GM18502 (cell line): ENCODE measurements at regions not wholly inside any gene's neighbourhood (a gene's known extent, or its start where the extent isn't known, plus 50 kb on each side); places are given as distances from the start of the nearest gene placed in this dataset.

Experiments used
- ATAC-seq: cut with Tn5 transposase; IDR thresholded peaks from one replicate; pipeline ENCODE4 v1.9.1; 2021; ENCODE audit warnings: mild to moderate bottlenecking; ENCODE audit not compliant: unreplicated experiment, poor library complexity

DNA sequence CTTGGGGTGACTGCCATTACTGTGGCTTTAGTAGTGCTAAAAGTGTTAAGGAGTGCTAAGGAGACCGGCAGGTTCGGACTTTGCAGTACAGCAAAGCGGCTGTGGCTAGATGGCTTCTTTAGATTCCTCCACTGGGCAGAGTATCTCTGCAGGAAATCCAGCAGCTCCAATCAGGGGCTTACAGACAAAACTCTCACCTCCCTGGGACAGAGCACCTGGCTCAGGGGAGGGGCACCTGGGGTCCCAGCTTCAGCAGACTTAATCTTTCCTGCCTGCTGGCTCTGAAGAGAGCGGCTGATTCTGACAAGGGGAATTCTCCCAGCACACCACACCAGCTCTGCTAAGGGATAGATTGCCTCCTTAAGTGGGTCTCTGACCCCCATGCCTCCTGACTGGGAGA is 668.8 kb upstream of the TENM4 start:
- no peak for ATAC-seq

DNA sequence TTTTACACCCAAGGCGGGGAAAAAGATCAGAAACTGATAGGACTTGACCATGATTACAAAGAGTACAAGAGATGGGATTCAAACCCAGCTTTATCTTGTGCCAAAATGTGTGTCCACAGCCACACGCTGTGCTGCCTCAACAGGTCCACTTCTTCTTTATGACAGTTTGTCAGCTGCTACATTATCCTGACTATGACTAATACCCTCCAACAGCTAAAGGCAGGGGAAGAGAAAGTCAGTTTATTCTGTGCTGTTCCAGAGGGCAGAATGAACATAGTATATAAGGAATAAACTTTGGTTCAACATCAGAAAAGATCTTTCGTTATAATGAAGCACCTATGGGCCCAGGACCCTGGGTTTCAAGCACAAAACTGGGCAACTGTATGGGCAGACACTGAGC is 668.2 kb upstream of the TENM4 start:
- ATAC-seq, result no peak

DNA sequence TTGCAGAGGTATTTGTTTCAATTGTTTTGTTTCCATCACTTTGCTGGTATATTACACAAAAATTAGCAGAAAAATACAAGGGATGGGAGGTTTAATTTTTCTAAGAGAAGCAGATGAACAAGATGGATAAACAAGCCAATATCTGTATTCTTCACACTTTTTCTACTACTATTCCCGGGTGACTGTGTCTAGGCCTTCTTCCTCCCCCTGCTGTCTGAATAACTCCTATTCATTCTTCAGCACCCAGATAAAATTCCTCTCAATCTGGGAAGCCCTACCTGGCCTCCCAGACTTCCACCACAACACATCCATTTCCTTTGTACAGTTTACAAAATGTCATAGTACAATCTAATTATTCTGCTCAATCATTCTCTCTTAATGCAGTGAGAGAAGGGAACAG is 666.6 kb upstream of the TENM4 start:
- ATAC-seq, result no peak

DNA sequence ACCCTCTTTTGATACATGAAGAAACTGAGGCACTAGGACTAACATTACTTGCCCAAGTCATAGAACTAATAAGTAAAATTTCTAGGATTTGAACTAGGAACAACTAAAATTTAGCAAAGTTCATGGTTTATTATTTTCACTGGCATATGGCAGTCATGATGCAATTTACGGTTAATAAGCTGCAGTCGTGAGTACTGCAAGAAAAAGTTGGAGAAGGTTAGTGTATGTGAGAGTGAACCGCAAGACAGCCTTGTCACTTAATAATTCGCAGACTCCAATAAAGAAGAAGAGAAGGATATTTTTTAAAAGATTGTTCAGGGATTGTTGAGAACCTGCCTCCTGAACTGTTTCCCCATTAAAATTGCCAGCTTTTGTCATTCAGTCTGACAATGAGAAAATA is 663.4 kb upstream of the TENM4 start:
- no peak for ATAC-seq

DNA sequence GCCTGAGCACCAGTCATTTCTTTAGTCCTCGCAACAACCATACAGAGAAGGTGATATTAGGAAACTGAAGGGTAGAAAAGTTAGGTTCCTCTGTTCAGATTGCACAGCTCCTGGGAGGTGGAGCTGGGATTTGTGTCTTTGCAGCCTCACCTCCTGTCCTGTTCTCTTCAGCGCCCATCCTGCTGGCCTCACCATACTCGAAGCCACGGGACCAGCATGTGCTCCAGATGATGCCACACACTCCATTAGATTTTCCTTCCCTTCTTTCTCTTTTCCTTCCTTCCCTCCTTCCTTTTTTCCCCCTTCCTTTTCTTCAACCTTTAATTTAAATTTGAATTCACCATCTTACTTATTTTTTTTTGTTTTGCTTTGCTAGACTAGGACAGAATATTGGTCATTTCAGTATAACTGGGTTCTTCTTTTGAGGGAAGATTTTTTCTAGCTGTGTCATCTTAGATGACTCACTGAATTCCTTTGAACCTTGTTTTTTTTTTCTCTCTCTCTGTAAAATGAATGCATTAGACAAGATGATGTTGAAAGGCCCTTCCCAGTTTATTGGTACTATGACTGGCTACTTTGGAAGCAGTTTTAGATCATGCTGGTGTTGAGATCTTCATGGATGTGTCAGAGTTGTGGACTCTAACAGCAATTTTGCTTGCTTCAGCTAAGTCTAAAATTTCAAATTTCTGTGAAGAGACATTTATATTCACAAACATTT is 662.5 kb upstream of the TENM4 start:
- ATAC-seq, result no peak

DNA sequence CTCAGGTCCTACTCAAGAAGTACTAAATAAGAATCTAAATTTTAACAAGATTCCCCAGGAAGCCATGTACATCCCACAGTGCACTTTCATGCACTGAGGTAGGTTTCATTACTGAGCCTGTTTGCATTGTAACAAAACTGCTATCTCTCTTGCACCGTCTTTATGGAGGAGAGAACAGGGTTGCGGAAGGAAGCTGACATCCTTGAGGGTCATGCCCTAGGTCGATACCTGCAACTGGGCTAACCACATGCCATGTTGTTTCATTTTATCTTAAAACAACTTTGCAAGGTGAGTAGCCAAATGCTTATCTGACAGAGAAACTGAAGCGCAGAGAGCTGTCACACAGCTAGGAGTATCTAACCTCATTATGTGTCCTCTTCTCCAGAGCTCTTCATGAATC is 656.3 kb upstream of the TENM4 start:
- no peak for ATAC-seq

DNA sequence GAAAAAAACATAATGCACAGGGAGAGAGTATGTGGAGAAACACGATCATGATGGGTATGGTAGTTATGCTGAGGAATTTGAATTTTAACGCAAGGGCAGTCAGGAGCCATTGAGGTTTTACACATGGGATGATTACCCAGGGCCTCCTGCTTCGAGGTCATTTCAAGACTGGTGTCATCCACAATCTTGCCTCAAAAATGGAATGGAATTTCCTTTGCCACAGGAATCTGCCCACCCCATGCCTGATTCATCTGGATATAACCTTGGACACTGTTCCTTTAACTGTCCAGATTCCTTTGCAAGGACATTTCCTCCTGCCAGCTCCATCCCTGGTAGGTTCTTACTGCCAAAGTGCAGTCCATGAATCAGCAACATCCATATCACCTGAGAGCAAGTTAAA is 655.9 kb upstream of the TENM4 start:
- ATAC-seq, result no peak

DNA sequence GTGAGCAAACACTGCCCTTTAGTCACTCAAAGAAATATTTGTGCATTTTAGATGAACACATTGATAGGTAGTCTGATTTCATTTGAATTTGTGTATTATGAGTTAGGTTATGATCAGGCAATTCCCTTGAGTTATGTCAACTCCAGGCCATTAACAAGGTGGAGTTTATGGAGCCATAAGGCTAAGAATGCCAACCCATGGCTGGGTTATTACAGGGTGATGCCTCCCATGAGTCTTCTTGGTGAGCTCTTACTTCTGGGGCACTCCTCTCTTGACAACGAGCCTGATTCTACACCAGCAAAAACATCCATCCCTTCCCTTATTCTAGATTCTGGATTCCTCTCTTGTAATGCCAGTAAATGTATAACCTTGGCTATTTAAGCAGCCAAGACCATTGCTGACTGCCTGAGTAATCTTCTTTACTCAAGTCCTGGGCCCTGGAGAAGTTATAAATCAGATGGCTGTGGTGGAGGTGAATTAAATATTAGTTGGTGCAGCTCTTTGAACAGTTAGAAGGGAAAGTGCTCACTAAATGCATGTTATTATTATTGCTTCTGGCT is 645.7 kb upstream of the TENM4 start:
- no peak for ATAC-seq

DNA sequence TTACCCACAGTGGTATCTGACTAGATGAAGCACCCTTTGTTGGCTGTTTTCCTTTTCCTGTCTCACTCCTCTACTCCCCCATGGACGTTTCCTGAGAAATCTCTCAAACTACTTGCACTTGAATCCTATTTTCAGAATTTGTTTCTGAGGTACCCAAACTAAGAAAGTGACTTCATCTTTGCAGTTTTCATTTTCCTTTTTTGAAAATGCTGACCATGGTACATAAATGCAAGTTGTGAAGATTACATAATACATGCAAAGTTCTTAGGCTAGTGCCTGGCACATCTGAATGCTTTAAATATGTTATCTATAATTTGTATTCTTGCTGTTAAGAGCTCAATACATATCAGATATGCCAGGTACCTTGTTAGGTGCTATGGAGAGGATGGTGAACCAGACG is 644.7 kb upstream of the TENM4 start:
- no peak for ATAC-seq

DNA sequence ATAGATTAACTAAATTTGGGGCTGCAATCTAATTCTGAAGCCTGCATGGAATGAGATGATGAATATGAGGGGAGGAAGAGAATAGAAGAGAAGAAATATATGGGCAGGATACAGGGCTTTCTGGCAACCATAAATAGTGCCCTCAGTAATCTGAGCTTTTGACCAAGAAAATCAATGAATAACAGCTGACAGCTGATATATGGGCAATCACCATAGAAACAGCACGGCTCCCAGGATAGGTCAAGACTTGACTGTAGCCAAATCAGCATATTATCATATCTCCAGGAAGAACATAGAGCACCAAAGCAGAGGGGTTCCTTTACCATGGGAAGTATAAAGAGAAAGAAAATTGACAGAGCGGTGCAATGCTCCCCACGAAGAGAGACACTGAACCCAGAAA is 643.8 kb upstream of the TENM4 start:
- ATAC-seq, result no peak

DNA sequence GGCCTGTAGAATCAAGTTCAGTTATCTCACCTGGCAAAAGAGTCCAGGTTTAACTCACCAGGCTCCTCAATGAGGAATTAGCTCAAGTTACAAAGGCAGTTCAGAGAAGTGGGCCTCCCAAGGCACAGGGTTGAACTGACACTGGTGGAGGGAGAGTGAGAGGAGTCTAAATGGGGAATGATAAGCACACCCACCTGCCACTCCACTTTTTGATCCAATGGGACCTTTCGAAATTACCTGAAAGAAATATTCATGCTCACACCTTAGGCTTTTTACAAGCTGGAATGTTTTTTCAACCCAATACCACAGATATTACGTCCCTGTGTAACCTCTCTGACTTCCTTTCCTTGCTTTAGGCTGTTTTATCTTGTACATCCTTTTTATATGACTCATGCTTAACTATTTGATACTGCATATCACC is 642.7 kb upstream of the TENM4 start:
- ATAC-seq, result no peak

DNA sequence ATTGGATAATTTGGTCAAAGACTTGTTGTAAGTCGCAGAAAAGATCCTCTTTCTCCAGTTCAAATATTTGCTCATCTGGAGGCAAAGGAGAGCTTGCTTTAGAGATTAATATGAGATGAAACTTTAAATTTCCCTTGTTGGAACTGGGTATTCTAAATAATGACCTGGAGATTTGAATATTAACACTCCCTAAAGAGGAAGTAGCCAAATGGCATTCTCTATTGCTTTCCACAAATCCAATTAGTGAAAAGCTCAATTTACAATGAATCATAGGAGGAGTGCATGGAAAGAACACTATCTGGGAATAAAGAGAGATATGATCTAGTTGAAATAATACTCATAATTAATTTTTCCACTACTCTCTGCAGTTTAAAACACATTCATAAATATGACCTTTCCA is 641.6 kb upstream of the TENM4 start:
- no peak for ATAC-seq

DNA sequence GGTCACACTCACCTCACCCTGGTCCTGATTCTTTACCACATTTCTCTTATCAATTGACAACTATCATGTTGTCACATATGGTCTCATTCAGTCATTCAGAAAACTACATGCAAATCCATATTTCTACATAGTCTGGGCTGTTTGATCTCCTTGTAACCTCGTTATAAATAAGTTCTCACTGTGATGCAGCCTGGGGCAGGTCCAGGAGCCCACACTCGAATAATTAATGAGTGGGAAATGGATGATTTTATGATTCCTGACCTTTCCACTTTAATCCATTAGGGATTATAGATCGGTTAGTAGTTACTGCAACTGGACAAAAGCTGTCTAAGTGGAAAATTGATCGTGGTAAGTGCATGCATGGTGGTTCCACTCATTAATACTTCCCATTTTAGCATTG is 636.3 kb upstream of the TENM4 start:
- no peak for ATAC-seq

DNA sequence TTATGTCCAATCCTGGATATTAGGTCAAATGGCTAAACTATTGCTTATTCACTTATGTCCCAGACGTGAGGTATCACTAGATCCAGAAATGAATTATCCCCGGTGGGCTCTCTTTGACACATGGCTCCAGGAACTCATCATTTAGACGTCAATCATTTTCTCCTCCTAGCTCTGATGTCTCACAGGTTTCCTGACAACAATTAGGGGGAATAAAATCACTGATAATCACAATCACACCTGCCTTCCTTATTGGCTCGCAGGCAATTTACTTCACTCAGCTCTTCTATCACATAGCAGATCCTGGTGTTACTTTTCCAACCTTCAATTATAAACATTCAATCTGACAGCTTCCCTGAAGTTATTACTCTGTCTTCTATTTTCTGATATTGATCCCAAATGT is 634.0 kb upstream of the TENM4 start:
- no peak for ATAC-seq

DNA sequence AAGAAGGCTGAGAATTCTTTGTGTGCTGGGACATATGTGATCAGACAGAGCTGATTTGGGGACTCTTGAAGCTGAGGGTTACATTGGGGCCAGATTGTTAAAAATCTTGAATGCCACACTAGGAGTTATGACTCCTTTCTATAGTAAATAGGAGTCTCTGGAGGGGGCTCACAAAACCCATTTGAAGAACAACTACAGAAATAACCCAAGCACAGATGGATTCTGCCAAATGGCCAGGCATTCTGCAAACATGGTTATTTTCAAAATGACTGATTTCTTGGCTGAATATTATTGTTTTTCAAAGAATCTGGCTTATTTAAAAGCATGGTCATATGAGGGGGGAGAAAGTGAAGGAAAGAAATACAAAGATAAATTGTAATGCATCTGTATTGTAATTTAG is 625.5 kb upstream of the TENM4 start:
- no peak for ATAC-seq

DNA sequence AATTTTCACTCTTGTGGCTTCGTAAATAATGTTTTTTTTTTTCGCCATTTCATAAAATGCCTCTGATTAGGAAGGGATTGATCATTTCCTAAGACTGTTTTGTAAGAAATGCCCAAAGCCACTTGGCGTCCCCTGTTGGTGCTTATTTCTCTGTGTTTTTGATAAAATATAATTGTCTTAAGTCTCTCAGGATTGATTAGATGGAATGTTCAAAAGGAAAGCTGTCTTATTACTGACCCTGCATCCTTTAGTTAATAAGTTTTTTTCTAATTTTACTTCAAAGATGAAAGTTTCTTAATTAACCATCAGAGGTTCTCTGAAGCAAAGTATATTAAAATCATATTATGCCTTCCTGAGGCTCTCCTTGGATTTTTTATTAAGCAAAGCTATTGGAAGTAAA is 624.3 kb upstream of the TENM4 start:
- no peak for ATAC-seq

DNA sequence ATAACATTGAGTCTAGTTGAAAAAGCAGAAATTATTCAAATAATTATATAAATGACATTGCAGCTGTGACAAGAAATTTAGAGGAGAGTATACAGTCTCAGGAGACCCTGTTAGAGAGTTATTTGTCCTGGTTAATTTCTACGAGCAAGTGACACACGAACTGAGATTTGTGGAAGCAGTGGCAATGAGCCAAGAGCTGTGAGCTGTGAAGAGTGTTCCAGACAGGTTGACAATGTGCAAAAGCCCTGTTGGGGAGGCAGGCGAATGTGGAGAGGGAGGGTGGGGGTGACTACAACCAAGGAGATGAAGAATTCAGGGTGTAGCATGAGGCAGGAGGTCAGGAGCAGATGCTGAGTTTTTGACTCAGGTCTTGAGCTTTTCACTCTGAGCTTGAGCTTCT is 620.2 kb upstream of the TENM4 start:
- no peak for ATAC-seq

DNA sequence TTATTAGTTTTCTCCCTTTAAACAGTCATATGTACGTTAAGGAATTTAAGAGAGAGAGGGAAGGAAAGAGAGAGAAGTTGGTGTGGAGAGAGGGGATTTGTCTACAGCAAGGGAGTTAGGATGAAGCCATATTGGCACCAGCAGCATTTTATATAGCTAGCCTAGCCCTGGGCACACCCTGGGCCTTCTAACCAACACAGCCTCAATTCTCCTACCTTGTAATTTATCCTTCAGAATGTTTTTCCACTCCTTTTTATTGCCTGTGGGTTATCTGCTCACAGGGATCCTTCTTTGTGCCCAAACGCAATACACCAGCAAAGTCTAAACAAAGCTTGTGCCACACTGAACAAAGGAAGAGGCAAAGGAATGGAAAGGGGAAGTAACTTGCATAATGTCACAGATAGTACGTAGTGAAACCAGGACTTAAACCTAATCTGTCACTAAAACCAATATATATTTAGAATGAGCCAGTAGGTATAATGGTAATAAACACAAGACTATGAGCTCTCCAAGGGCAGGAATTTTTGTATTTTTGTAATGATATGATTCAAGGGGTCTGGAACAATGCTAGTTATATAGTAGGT is 613.8 kb upstream of the TENM4 start:
- no peak for ATAC-seq

DNA sequence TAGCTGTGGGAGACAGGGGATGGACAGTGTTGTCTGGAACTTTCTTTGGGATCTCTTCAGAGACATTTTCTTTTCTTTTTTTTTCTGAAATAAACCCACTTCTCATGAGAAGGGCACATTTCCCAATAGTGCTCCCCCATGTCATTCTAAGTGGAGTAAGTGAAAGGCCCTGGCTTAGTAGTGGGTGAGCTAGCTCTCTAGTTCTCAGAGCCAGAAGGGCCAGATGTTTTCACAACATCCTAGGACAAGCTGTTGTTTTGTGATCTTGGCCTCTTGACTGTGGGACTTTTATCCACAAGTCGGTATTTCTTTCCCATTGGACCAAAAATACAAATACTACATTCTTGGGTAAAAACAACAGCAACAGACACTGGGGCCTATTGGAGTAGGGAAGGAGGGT is 607.7 kb upstream of the TENM4 start:
- no peak for ATAC-seq

DNA sequence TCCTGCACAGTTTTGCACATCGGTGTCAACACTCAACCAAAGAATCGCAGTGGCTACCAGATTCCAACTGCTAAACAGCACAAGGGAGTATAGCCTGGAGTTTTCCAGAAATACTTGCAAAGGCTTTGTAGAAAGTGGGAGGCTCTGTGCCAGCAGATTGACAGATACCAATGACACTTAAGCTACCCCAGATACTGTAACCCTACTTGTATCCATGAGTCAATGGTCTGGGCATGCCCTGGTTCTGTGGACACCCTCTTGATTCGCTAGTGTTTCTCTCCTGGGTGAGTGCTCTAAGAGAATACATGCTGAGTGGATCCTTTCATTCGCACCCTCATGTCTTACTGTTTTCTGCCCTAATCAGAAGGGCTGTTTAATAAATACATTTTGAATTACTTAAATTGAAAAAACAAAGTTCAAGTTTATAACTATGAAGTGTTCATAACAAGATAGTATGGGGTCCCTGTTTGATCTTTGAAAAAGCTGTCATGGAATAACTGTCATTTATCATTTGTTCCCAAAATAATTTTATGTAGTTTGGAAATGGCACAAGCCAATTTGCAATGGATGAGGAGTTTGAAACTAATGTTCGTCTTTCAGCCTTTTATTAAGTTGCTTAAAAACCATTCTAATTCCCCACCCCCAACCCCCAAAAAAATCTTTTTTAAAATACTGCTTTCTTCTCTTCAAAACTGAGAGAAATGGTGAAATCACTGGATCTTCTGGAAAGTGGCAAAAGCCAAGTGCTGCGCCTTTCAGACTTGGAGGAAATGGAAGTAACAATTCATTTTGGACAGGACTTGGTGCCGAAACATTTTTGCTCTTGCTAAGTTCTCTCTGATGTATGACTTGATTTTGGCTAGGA is 600.5 kb upstream of the TENM4 start:
- no peak for ATAC-seq

DNA sequence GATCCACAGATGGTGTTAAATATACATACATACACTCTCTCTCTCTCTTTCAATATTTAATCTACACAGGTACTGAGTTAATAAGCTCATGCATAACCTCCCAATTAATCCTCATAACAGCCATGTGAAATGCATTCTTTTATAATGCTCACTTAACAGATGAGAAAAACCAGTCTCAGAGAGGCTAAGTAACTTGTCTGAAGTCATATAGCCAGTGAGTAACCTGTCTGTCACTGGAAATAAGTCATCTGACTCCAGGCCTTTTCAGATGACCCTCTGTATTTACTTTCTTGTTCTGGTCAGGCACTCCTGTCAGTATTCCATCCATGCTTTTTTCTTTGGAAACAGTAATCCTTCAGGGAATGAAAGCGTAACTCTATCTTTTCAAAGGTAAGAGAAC is 594.0 kb upstream of the TENM4 start:
- ATAC-seq, result no peak
